Esophagus squamous epithelium (tissue), 5 donors: ENCODE measurements at regions not wholly inside any gene's neighbourhood (a gene's known extent, or its start where the extent isn't known, plus 50 kb on each side); places are given as distances from the start of the nearest gene placed in this dataset.

Experiments used
- DNase-seq: peaks from one replicate; lab custom pipeline; 2025; lab: John Stamatoyannopoulos, UW
- H3K27ac ChIP-seq, 4 donors: fragments of 200-600 bp; sonication (generic); one replicate each; pipeline ENCODE4 v1.5.1; 2016 to 2019; ENCODE audit warnings: mild to moderate bottlenecking in 1 of 4
- H3K27me3 ChIP-seq, 4 donors: fragments of 200-600 bp; sonication (generic); 1 replicate in 3 of 4; 2 replicates in 1 of 4; pipeline versions ENCODE4 v1.5.1 to v1.6.0; 2017 to 2021; ENCODE audit warnings: antibody characterized with exemption in 1 of 4
- H3K36me3 ChIP-seq, 3 donors: fragments of 200-600 bp; sonication (generic); one replicate each; pipeline ENCODE4 v1.5.1; 2016 to 2019
- H3K4me1 ChIP-seq, 3 donors: fragments of 200-600 bp; sonication (generic); one replicate each; pipeline ENCODE4 v1.5.1; 2017 to 2019
- H3K4me3 ChIP-seq, 4 donors: fragments of 200-600 bp; sonication (generic); 1 replicate in 3 of 4; 2 replicates in 1 of 4; pipeline ENCODE4 v1.5.1; 2016 to 2019; ENCODE audit warnings: mild to moderate bottlenecking in 2 of 4, moderate library complexity in 1 of 4
- H3K9me3 ChIP-seq, 3 donors: fragments of 200-600 bp; sonication (generic); one replicate each; pipeline ENCODE4 v1.5.1; 2016 to 2019
- CTCF ChIP-seq, 6 experiments: fragments of 450-650 bp in 4 of 6; fragments of 200-600 bp in 2 of 6; sonication (generic) in 2 of 6; IDR thresholded peaks; one replicate each; pipeline ENCODE4 v1.5.1; 2016 to 2019; ENCODE audit warnings: antibody characterized with exemption in 6 of 6, mild to moderate bottlenecking in 4 of 6, moderate library complexity in 4 of 6
- POLR2A ChIP-seq, 4 donors: fragments of 450-650 bp; IDR thresholded peaks; one replicate each; pipeline ENCODE4 v1.6.1; 2017; ENCODE audit warnings: antibody characterized with exemption in 4 of 4, mild to moderate bottlenecking in 4 of 4, moderate library complexity in 3 of 4
- WGBS, 2 donors: methylation state at CpG; one replicate each; pipeline ENCODE4 v1.1.5; 2018; 5-methylcytosine and 5-hydroxymethylcytosine counted together
- intact Hi-C: fragments of 100-400 bp; cut with DNase I; formaldehyde crosslinking; loops from one replicate; pipeline ENCODE4 v1.15.0; 2022
- donor health status: DM: yes; HTN: yes; CAD: no.

- 66 to 91% methylated on average over 2 of the region's 2 CpGs for WGBS, 2 donors
- intact Hi-C loops = no loop called here
These were observed 937.2 kb upstream of the FLRT2 start for GRCh38 chr14:84592770-84593169.

GRCh38 chr14:84610086-84610485 lies 919.9 kb upstream of the FLRT2 start:
- no peaks in the 10 kb centered on the region for H3K9me3 ChIP-seq
- TF ChIP-seq POLR2A (IDR thresholded peaks at IDR 0.05) = no peak
- no peak for TF ChIP-seq CTCF (IDR thresholded peaks at IDR 0.05)
- no peak overlapping the region for H3K27ac ChIP-seq
- H3K4me3 ChIP-seq = no peak overlapping the region
- WGBS, 2 donors = 84 to 90% methylated on average over 2 of the region's 2 CpGs
- H3K27me3 ChIP-seq = no peaks in the 10 kb centered on the region
- no peaks in the 10 kb centered on the region for H3K36me3 ChIP-seq
- no peak for DNase-seq
- intact Hi-C loops = no loop called here
- no peaks in the 10 kb centered on the region for H3K4me1 ChIP-seq

More at GRCh38 chr14:84592770-84593169, 937.2 kb upstream of the FLRT2 start:
- no peaks in the 10 kb centered on the region for H3K9me3 ChIP-seq
- H3K27ac ChIP-seq = no peak overlapping the region
- no peak overlapping the region for H3K4me3 ChIP-seq
- H3K27me3 ChIP-seq = no peaks in the 10 kb centered on the region
- no peaks in the 10 kb centered on the region for H3K36me3 ChIP-seq
- DNase-seq = no peak
- TF ChIP-seq CTCF (IDR thresholded peaks at IDR 0.05) (no peak), POLR2A (IDR thresholded peaks at IDR 0.05) (no peak)
- H3K4me1 ChIP-seq = no peaks in the 10 kb centered on the region

GRCh38 chr14:84622357-84622756 lies 907.6 kb upstream of the FLRT2 start:
- no peak for DNase-seq
- Histone ChIP-seq H3K36me3 (no peaks in the 10 kb centered on the region), H3K27ac (no peak overlapping the region), H3K9me3 (no peaks in the 10 kb centered on the region), H3K4me3 (no peak overlapping the region), H3K27me3 (no peaks in the 10 kb centered on the region), H3K4me1 (no peaks in the 10 kb centered on the region)
- 43 to 48% methylated on average over 3 of the region's 3 CpGs for WGBS, 2 donors
- intact Hi-C loops = no loop called here
- TF ChIP-seq POLR2A (IDR thresholded peaks at IDR 0.05) = no peak
- TF ChIP-seq CTCF (IDR thresholded peaks at IDR 0.05) = no peak

GRCh38 chr14:84643446-84643845 lies 886.5 kb upstream of the FLRT2 start:
- Histone ChIP-seq H3K36me3 (no peaks in the 10 kb centered on the region), H3K4me3 (no peak overlapping the region), H3K27ac (no peak overlapping the region), H3K9me3 (no peaks in the 10 kb centered on the region), H3K4me1 (no peaks in the 10 kb centered on the region), H3K27me3 (no peaks in the 10 kb centered on the region)
- no peak for TF ChIP-seq CTCF (IDR thresholded peaks at IDR 0.05)
- TF ChIP-seq POLR2A (IDR thresholded peaks at IDR 0.05) = no peak
- WGBS, 2 donors = 43 to 53% methylated on average over 3 of the region's 3 CpGs
- DNase-seq = no peak
- intact Hi-C loops = no loop called here

- 65 to 71% methylated on average over 6 of the region's 6 CpGs for WGBS, 2 donors
- Histone ChIP-seq H3K27ac (no peak overlapping the region), H3K9me3 (no peaks in the 10 kb centered on the region), H3K4me1 (no peaks in the 10 kb centered on the region), H3K36me3 (no peaks in the 10 kb centered on the region), H3K4me3 (no peak overlapping the region), H3K27me3 (no peaks in the 10 kb centered on the region)
- intact Hi-C loops = no loop called here
- no peak for TF ChIP-seq POLR2A (IDR thresholded peaks at IDR 0.05)
- no peak for TF ChIP-seq CTCF (IDR thresholded peaks at IDR 0.05)
- DNase-seq = no peak
These were observed 883.0 kb upstream of the FLRT2 start for GRCh38 chr14:84646786-84647500.
